GM12873 (cell line): ENCODE measurements at regions not wholly inside any gene's neighbourhood (a gene's known extent, or its start where the extent isn't known, plus 50 kb on each side); places are given as distances from the start of the nearest gene placed in this dataset.

ENCODE experiments used
- TF ChIP-seq, protein P1 (sequence below): IDR thresholded peaks from 2 replicates; pipeline ENCODE4 v1.5.1; 2012; ENCODE audit warnings: low read depth, mild to moderate bottlenecking, moderate library complexity, low read length, control low read depth; ENCODE audit not compliant: insufficient read depth; ENCODE audit errors: missing control alignments

DNA sequence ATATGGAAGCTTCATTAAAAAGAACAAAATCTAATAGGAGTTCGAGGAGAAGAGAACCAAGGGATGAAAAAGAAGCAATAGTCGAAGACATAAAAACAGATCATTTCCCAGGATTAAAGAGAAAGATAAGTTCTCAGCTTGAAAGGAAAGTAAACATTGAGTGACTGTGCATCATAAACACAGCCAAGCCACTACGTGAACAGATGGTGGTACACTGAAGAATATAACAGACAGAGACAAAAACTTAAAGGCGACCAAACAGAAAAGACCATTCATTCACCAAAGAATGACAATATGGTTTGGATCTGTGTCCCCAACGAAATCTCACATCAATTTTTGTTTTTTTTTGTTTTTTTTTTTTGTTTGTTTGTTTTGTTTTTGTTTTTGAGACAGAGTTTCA lies 210.8 kb upstream of the LINGO1 start:
- TF ChIP-seq, protein P1, sequence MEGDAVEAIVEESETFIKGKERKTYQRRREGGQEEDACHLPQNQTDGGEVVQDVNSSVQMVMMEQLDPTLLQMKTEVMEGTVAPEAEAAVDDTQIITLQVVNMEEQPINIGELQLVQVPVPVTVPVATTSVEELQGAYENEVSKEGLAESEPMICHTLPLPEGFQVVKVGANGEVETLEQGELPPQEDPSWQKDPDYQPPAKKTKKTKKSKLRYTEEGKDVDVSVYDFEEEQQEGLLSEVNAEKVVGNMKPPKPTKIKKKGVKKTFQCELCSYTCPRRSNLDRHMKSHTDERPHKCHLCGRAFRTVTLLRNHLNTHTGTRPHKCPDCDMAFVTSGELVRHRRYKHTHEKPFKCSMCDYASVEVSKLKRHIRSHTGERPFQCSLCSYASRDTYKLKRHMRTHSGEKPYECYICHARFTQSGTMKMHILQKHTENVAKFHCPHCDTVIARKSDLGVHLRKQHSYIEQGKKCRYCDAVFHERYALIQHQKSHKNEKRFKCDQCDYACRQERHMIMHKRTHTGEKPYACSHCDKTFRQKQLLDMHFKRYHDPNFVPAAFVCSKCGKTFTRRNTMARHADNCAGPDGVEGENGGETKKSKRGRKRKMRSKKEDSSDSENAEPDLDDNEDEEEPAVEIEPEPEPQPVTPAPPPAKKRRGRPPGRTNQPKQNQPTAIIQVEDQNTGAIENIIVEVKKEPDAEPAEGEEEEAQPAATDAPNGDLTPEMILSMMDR, result no peak

- TF ChIP-seq, protein P1, result no peak
Observed at GRCh38 chr15:77840991-77841775, 208.5 kb upstream of the LINGO1 start.

GRCh38 chr15:77839970-77840905 lies 207.5 kb upstream of the LINGO1 start:
- TF ChIP-seq, protein P1, result no peak

DNA sequence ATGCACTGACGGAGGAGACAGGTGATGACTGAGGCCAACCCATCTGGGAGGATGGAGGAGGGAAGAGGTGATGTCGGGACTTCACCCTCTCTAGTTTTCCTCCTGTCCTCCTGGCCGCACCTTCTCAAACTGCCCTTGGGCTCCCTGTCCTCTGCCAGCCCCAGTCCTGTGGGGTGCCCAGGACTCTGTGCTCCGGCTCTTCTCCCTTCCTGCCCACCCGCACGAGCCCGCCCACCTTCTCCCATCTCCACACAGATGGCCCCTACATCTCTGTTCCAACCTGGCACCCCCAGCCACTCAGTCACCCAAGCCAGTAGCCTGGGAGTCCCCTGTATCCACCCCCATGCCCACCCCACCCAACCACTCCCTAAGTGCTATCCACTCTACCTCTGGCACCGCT lies 206.7 kb upstream of the LINGO1 start:
- TF ChIP-seq, protein P1, result no peak

DNA sequence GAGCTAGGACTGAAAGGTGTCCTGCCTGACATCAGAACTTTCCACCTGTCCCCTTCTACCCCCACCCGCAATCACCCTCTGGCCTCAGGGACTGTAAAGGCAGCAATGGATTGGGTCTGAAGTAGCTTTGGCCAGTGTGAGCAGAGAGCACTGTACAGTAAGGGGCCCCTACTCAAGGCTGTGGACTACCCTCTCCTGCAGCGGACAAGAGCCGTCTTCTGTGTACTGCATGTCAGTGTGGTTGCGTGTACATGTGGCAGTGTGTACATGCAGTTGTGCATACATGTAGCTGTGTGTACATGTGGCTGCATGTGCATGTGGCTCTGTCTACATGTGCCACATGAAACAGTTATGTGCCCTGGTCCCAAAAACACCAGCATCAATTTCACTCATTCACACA lies 205.9 kb upstream of the LINGO1 start:
- TF ChIP-seq, protein P1, result no peak

DNA sequence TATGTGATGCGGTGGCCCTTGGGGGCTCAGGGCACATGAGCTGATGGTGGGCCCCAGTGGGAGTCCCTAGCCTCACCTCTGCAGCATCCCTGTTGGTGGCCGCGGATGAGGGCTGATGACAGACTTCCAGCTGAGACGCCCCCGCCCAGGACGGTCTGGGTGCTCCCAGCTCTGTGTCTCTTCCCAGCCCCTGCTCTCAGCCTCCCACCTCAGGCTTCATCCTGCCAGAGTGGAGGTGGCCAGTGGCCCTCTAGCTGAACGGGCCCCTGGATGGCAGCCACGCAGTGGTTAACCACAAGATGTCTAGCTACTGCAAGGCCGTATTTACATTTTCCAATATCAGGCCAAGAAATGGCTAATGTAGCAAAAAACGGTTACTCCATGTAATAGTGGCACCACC lies 205.3 kb upstream of the LINGO1 start:
- TF ChIP-seq, protein P1, result no peak

DNA sequence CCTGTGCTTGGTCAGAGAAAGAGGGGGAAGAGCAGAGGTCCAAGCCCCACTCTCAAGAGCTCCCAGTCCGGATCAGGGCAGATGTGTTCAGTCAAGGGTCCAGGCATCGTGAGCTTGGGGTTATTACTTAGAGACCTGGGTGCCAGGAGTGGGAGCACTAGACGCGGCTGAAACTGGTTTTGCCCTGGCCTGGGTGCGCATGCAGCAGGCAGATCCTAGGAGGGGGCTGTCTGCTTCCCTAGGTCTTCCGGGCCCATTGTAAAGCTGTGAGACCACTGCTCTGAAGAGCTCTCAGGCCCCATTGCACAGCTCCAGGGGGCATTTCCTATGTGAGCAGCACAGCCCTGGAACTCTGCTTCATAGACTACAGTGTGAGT lies 204.9 kb upstream of the LINGO1 start:
- TF ChIP-seq, protein P1, result no peak
